GM19372 (cell line): ENCODE measurements at regions not wholly inside any gene's neighbourhood (a gene's known extent, or its start where the extent isn't known, plus 50 kb on each side); places are given as distances from the start of the nearest gene placed in this dataset.

Source experiments
- ATAC-seq: cut with Tn5 transposase; IDR thresholded peaks from one replicate; pipeline ENCODE4 v1.9.1; 2021; ENCODE audit warnings: mild to moderate bottlenecking, low read depth, moderate library complexity; ENCODE audit not compliant: unreplicated experiment

DNA sequence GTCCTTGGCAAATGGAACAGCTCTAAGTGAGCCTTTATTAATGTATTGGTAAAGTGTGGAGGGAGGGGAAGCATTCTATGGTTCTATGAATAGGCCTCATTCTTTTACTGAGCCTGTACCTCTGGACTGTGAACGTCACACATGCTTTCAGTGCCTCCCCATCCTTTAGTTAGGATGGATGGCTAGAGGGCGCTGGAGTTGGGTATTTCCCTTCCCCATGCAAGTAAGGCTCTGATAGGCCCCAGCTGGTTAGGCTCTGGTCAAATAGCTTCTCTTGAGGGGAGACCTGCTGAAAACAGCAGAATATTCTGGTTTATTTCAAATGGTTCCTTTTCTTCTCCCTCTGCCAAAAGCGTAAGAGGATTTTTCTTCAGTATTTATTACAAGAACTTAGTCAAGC, 860.9 kb upstream of the MDGA2 start:
- no peak for ATAC-seq

DNA sequence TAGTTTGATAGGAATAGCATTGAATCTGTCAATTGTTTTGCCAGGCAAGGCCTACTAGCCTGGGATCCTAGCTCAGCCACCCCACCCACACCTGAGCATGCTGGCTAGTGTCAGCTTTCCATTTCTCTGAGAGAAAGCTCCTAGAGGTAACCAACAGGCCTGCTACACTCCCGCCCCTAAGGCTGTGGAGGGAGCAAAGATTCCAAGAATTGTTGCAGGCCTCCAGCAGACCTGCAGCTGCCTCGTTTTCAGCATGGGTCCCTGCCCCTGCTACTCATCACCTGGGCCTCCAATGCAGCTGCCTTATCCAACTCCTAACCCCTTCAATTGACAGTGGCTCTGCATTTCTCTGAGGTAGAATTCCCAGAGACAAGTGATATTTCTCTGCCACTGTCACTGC, 852.4 kb upstream of the MDGA2 start:
- no peak for ATAC-seq

DNA sequence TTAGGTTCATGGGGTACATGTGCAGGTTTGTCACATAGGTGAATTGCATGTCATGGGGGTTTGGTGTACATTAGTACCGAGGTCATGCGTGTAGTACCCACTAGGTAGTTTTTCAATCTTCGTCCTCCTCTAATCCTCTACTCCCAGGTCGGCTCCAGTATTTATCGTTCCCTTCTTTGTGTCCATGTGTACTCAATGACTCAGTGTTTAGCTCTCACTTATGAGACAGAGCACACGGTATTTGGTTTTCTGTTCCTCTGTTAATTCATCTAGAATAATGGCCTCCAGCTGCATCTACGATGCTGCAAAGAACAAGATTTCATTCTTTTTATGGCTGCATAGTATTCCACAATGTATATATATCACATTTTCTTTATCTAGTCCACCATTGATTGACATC, 850.9 kb upstream of the MDGA2 start:
- no peak for ATAC-seq

DNA sequence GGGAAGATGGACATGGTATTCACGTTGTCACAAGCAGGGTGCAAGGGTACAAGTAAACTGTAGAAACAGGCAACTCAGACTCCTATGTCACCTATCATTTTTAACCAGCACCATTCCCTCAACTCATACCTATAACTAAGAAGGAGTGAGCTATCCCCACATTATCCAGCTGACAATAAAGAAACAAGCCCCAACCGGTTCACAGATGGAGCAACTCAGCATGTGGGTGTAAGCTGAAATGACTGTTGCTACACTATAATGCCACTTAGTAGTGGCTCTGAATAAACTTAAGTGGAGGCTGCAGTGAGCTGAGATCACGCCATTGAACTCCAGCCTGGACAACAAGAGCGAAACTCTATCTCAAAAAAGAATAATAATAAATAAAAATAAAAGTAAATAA, 829.5 kb upstream of the MDGA2 start:
- ATAC-seq = no peak

DNA sequence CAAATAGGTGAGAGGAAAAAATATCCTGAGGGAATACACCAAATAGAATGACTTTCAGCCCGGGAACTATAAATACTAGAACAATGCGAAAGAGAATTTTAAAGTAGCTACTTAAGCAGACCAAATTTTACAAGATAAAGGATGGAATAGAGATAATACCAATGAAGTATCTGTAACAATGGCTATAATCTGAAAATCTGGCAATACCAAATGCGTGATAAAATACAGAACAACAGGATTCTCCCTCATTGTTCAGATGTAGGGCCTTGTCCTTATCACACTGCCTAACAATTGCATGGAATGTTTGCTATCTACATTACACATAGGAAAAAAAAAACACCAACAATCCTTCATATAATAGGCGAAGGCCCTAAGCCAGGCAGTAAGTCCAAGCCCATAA, 815.4 kb upstream of the MDGA2 start:
- ATAC-seq = no peak

DNA sequence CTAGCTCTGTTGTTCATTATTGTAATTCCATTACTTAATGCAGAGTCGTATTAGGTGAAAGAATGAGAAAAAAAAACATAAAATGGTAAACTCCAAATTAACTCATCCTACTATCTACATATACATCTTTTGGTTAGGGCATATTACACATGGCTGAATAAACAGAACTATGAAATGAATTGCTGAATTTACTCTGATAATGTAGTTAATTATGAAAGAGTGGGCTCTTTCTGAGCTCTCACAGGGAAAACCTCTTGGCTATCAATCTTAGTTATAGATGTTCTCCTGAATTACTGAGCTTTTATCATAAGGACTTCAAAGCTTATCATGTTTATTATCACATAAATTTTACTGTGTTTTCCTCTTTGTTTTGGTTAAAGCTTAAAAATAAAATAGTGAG, 798.5 kb upstream of the MDGA2 start:
- no peak for ATAC-seq

DNA sequence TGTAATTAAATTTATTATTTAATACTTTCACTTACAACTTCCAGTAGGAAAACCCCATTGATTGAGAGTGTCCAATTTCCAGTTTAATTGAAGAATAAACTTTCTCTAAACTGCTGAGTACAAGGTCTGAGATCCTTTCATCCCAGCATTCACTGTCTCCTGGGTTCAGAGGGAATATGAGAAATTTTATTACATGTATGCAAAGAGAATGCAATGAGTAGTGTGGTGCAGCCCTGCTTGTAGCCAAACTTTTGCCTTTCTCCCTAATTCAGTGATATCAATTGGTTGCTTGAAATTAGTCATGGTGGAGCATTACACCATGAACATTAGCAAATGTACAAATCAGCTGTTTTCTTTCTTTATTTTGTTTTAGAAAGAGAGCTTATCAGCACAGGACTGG, 780.6 kb upstream of the MDGA2 start:
- ATAC-seq = no peak

DNA sequence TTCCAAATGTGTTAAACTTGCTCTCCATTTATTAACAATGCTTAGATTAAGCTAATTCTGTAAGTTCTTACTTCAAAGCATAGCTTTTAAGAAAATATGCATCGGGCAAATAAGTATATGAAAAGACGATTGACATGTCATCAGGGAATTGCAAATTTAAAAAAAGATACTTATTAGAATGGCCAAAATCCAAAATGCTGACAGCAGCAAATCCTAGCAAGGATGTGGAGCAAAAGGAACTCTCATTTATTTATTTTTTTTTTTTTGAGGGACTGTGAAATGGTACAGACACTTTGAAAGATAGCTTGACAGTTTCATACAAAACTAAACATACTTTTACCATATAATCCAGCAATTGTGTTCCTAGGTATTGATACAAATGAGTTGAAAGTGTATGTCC, 779.5 kb upstream of the MDGA2 start:
- no peak for ATAC-seq

DNA sequence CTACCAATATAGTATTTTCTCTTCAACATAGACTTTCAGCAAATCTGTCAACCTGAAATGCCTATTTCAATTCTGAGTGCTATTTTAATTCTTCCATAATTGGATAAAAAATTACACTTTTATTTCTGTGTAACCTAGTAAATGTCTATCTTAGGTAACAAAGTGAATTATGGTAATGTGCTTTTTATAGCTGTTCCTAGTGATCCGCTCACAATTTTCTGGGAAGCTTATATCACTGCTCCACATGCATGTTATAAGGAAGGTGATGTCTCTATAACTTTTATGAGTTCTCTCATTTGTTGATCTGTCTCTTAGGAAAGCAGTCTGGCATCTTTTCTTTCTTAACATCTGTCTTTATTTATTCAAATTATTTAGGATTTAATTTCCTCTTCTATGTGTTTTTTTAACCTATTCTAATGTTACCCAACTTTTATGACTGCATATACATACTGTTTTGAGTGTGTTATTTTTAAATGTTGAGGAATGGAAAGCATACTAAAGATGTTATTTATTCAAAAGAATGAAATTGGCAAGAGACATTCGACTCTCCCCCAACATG, 777.1 kb upstream of the MDGA2 start:
- ATAC-seq = no peak

DNA sequence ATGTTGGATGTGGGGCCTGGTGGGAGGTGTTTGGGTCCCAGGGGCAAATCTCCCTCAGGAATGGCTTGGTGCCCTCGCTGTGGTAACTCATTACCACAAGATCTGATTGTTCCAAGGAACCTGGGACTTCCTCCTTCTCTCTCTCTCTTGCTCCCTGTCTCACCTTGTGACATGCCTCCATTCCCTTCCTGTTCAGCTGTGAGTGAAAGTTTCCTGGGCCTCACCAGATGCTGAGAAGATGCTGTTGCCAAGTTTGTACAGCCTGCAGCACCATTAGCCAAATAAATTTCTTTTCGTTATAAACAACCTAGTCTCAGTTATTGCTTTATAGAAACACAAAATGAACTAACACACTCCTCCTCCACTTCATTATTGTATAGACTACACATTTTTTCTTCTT, 759.8 kb upstream of the MDGA2 start:
- no peak for ATAC-seq

DNA sequence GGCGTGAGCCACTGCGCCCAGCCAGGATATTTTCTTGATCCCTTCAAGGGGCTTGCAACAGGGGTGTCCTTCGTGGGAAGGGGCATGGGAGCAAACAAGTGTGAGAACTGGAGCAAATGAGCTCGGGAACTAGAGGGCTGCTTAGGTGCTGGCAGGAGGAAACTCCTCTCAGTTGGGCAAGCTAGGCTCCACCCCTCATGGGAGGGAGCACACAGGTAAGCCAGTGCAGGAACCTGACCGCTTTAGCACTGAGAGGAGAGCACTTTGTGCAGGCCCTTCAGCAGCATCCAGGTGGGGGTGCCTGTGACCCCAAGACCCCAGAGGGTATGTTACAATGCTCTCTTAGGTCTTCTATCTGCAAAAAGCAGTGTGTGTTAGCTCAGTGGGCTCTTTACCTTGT, 755.4 kb upstream of the MDGA2 start:
- no peak for ATAC-seq

DNA sequence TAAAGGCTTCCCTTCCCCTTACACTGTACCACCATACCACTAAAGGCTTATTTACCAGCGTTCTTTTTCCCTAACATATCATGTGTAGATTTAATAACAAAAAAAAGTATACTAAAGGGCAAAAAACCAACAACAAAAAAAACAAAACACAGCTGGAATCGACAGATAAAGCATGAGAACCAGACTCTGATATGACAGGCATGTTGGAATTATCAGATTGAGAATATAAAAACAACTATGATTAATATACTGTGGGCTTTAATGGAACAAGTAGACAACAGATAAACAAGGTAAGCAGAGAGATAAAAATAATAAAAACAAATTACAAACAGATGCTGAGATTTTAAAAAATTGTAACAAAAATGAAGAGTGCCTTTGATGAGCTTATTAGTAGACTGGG, 754.1 kb upstream of the MDGA2 start:
- ATAC-seq = no peak

DNA sequence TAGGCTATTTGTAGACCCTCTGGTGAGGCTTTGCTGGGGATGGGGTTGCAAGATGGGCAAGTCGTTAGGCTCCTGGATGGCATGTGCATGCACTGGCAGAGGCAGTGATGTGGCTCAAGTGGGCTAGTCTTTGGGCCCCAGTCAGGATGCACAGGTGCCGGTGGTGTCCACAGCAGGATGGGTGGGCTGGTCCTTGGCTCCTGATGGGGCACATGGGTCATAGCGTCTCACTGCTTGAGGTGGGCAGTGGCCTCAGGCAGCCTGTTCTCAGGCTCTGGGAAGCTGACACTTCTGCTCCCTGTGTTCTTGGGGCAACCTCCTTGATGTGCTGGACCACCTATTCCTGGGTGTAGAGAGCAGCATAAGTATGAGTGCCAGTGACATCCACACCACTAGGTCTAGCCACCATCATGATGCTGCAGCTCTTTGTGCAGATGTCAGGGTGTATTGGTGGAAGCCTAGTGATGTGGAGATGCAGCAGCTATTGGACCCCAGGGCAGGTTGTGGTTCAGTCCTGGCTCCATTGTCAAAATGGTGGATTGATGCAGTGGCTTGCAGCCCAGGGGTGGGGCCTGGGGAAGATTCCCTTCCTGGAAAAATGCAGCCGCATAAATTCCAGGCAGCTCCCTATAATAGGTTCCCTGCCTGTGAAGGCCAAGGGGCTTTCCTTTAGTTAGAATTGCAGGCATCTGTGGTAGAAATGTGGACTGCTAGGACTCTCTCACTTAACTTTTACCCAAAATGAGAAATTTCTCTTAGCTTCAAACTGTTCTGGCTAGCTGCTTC, 742.5 kb upstream of the MDGA2 start:
- ATAC-seq = no peak

DNA sequence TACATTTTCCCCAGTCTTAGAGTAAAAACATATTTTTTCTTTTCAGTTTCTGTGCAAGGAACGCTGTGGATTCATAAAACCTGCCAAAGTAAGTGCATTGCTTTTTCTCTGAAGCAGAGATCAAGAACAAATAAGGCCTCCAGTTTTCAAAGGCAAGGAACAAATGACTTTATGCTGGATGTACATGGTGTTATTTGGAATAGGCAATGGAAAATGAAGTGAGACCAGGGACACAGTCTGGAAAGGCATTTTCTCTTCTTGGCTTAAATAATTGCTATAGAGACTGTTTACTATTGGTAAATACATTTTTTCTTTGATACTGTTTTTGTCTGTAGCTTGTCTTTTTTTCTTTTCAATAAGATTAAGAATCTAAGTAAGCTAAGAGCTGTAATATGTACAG, 725.9 kb upstream of the MDGA2 start:
- ATAC-seq = no peak

DNA sequence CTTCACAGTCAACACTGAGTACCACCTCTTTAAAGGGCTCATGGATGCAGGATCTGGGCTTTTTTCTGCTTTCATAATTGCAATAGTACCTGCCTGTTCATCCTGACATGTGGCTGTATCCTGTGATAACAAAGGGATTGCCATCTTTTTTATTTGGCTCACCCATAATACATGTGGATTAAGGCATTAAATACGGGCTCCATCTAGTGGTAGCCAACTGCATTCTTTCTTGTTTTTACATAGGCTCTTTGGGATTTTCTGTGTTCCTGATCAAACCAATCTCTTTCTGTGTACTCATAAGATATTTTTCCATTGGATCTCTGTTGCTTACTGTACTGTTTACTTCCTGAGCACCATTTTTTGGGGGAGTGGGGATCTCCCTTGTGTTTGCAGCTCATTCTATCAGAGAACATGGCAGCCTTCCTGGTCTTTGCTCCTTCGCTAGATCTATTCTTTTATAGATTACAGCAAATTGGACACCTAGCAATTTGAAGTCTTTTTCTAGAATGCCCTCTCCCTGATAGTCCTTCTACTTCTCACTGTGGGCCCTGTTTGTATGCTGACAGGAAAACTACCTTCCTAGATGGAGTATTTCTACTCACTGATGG, 723.4 kb upstream of the MDGA2 start:
- ATAC-seq = no peak

DNA sequence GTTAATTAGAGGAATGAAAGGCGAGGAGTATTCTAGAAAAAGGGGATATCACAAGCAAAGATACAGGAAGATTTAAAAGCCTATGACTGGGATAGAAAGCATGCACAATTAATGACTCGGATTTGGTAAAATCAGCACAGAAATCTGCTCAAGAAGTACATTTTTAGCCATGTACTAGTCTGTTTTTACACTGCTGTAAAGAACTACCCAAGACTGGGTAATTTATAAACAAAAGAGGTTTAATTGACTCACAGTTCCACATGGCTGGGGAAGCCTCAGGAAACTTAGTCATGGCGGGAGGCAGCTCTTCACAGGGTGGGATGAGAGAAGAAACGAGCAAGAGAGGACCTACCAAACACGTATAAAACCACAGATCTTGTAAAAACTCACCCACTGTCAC, 716.3 kb upstream of the MDGA2 start:
- ATAC-seq = no peak

DNA sequence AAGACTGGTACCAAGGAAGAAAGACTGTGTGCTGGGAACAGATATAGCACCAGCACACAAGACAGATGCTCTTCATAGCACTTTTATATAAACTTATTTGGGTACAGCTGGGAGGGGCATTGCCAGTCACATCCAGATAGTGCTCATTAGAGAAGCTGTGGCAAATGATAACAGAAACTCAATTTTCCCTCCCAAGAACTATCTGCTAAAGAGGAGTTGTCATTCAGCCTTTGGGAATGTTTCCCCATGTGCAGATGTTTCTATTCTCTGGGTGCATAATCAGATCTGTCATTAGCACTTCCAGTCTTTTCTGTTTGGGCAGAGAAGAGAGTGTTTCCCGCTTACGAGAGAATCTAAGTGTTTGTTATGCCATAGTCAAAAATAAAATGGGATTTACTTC, 714.9 kb upstream of the MDGA2 start:
- ATAC-seq = no peak

DNA sequence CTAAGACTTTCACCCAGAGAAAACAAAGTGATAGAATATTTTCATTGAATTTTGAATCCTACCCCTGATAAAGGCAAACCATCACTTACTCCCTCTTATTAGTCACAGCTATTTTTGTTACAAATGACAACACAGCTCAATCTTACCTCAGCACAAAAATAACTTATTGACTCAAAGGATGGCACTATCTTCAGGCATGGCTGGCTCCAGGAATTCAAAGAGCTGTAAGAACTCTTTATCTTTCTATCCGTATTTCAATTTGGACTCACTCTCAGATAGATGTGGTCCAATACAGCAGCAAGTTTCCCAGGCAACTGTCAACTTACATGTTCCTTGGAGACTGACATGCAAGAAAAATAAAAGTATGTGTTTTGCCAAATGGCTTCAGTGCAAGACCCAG, 709.4 kb upstream of the MDGA2 start:
- ATAC-seq = no peak

DNA sequence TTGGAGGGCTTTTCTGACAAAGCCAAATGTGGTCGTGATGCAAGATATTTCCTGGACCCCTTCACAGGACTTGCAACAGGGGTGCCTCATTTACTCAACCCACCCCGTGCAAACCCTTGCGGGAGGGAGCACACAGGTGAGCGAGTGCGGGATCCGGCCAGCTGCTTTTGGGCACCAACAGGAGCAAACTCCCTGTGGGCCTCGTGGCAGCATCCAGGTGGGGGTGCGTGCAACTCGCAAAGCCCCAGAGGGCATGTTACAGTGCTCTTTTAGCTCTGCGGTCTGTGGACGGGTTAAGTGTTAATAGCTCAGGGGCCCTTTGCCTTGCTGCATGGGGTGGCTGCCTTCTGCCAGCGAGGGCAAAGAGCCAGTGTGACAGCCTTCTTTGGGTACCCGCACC, 707.6 kb upstream of the MDGA2 start:
- no peak for ATAC-seq

DNA sequence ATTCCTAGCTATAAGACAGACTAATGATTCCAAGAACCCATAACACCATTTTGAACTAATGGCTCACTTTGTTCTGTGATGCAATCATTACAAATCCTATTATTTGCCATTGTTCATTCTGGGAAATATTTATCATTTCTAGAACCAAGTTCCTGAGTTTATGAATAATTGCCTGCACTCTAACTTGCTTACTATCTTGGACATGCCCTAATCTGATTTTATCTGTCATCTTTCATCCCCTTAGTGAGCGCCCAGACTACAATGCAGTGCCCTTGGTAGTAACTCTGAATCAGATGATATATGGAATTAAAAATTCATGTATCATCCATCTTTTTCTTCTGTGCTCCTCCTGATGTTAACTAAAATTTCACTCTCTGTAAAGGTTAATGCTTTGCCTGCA, 703.1 kb upstream of the MDGA2 start:
- ATAC-seq = no peak

DNA sequence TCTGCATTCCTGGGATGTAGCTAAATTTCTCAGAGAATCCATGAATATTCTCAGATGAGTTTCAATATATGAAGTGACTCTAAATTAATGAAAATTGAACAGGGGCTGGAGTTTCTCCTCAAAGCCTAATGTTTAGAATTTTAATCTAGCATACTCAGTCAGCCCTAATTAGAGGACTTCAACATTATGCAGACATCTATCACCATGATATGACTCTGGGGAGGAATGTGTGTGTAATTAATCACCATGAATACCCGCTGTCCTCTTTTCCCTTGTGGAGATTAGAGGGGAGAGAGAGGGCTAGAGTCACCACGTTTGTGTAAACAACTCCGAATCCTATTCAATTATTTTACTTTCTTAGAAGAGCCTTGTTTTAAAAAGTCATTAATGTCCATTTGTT, 698.6 kb upstream of the MDGA2 start:
- ATAC-seq = no peak

DNA sequence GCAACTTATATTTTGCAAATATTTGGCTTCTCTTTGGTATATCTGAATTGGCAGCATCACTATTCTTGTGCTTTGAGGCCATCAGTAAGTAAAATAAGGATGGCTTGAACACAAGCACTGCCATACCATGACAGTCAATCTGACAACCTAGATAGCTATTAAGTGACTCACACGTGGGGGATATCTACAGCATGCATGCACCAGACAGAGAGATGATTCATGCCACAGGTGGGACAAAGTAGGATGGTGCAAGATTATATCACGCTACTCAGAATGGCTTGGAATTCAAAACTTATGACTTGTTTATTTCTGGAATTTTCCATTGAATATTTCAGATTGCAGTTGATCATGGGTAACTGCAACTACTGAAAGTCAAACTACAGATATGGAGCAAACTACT, 675.6 kb upstream of the MDGA2 start:
- no peak for ATAC-seq
